HFF-Myc (cell line): ENCODE measurements at regions not wholly inside any gene's neighbourhood (a gene's known extent, or its start where the extent isn't known, plus 50 kb on each side); places are given as distances from the start of the nearest gene placed in this dataset.

Experiments
- DNase-seq: peaks from one replicate; pipeline ENCODE4 v3.0.0-alpha.2; 2011; ENCODE audit warnings: low read depth; ENCODE audit errors: extremely low read depth
- H3K4me3 ChIP-seq: replicated peaks from 2 replicates; pipeline ENCODE4 v1.5.1; 2011; ENCODE audit warnings: low read depth, mild to moderate bottlenecking, control low read depth, low read length
- TF ChIP-seq, protein P1 (sequence below): IDR thresholded peaks from 2 replicates; pipeline ENCODE4 v1.5.1; 2012; ENCODE audit warnings: mild to moderate bottlenecking, low read depth, low read length, control low read depth; ENCODE audit errors: missing control alignments

DNA sequence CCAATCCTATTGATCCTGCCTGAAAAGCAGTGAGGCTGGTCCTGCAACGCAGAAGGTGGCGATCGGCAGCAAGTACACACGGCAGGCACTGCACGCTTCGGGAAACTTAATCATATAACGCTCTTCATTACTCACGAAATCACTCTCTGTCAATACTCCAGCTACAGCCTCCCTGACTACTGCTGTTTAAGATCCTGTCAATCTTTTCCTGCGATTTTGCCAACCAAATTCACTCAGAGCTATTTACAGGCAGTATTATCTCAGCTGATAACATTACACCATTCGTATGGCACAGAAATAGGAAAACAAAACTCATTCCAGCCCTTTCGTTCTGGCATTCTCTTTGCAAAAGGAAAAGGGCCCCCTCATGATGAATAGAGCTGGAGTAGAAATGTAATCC lies 262.4 kb upstream of the CDH8 start:
- no peak overlapping the region for H3K4me3 ChIP-seq
- DNase-seq = no peak
- TF ChIP-seq, protein P1, sequence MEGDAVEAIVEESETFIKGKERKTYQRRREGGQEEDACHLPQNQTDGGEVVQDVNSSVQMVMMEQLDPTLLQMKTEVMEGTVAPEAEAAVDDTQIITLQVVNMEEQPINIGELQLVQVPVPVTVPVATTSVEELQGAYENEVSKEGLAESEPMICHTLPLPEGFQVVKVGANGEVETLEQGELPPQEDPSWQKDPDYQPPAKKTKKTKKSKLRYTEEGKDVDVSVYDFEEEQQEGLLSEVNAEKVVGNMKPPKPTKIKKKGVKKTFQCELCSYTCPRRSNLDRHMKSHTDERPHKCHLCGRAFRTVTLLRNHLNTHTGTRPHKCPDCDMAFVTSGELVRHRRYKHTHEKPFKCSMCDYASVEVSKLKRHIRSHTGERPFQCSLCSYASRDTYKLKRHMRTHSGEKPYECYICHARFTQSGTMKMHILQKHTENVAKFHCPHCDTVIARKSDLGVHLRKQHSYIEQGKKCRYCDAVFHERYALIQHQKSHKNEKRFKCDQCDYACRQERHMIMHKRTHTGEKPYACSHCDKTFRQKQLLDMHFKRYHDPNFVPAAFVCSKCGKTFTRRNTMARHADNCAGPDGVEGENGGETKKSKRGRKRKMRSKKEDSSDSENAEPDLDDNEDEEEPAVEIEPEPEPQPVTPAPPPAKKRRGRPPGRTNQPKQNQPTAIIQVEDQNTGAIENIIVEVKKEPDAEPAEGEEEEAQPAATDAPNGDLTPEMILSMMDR = no peak

DNA sequence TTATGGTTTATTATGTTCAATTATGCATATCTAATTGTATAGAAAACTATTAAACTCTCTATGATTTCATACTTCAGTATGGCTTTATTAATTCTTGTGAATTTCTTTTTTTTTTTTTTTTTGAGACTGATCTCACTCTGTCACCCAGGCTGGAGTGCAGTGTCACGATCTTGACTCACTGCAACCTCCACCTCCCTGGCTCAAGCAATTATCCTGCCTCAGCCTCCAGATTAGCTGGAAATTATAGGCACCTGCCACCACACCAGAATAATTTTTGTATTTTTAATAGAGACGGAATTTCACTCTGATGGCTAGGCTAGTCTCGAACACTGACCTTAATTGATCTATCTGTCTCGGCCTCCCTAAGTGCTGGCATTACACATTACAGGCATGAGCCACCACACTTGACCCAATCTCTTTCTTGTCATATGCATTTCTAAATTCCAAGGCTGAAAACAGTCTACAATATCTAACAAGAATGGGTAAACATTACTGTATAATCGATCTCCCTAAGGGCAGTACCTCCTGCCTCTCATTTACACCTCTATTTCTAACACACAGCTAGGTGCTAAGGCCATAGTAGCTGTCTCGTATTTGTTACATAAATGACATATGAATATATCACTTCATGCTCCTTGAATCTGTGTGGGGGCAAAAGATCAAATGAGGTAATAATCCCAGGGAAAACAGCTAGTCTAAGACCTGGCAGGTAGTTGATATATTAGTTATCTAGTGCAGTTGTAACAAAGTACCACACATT lies 258.2 kb upstream of the CDH8 start:
- no peak overlapping the region for H3K4me3 ChIP-seq
- no peak for DNase-seq
- TF ChIP-seq, protein P1 = no peak

DNA sequence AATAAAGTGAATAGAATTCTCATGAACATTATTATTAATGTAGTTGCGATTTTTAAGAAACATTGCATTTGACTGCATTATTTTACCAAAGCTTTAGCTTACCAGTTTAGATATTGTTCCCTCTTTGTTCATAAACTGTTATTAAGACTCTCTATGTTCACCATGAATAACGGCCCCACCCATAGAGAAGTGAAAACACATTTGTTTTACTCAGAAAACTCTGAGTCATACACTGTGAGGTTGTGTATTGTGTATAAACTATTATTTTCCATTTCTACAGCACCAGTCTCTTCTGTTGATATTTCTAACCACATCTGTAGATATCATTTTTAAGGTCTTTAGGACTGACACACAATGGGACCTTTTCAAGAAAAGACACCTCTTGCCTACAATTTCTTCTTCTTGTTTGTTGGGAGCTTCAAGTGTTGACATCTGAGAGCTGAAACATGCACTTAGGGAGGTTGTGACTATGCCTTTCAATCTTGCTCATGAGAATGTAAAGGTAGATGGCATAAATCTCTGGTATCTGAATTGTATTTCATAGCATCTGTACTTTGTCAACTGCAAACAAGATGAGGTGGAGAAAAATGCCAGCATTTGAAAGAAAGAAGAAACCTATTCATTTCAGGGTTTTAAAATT lies 252.9 kb upstream of the CDH8 start:
- TF ChIP-seq, protein P1 = no peak

DNA sequence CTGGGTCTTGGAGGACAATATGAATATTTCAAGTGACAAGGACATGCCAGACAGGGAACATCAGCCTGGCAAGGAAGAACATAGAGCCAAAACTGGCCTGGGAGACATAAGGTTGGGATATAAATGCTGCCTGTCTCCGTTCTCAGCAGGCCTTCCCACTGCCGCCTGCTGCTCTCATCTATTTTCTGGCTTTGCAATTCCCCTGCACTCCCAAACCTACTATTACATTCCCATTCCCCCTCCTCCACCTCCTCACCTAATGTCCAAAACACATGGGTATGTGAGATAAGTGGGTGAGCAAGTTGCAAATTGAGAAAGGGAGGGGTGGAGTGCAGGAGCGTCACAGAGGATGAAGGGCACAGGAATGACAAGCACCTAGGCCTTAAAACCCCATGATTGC lies 244.3 kb upstream of the CDH8 start:
- TF ChIP-seq, protein P1 = no peak
- DNase-seq = no peak
- no peak overlapping the region for H3K4me3 ChIP-seq

More for the DNA sequence above, 252.9 kb upstream of the CDH8 start:
- no peak overlapping the region for H3K4me3 ChIP-seq
- no peak for DNase-seq

DNA sequence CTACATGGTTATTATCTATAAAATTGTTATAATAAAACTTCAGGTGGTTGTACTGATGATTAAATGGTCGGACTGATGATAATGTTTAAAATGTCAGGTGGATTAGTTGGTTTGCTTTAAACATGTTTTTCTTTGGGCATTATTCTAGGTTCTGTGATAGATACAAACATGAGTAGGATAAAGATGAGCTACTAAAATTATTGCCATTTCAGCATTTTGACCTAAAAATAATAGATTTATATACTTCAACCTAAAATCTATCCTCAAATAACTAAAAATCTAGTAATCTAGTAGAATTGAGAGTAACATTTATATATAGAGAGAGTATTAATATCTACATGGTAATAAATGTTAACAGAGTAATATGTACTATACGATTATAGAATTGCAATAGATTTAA lies 241.7 kb upstream of the CDH8 start:
- no peak for DNase-seq
- TF ChIP-seq, protein P1 = no peak
- H3K4me3 ChIP-seq = no peak overlapping the region

DNA sequence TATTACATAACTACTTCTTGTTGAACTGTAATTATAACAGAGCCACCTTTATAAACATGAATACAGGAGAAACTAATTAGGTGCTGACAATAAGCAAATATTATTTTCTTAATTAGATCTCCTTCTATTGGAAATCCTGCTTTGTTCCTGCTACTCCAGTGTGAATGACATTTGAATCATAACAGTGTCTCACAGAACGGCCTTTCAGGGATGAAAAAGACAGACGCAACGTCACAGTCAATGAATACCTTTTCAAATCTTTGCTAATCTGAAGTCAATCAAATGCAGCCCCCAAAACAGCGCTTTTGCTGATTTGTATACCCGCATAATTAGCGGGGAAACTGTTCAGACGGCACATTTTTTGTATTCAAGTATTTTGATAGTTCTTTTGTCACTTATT lies 240.4 kb upstream of the CDH8 start:
- no peak for DNase-seq
- H3K4me3 ChIP-seq = no peak overlapping the region
- TF ChIP-seq, protein P1 = no peak
